ENCODE measurements at regions not wholly inside any gene's neighbourhood (a gene's known extent, or its start where the extent isn't known, plus 50 kb on each side); places are given as distances from the start of the nearest gene placed in this dataset.

GRCh38 chr1:29944253-29944905, 708.1 kb downstream of the PTPRU start:
- Histone ChIP-seq H3K27ac (no peak overlapping the region), H3K9me3 (ENCODE audit: low read depth) (no peaks in the 10 kb centered on the region), H3K4me1 (peaks cover 9% of the 10 kb centered on the region), H4K20me1 (ENCODE audit: low read depth) (no peaks in the 10 kb centered on the region), H3K27me3 (no peaks in the 10 kb centered on the region), H3F3A (ENCODE audit: low read depth) (no peaks in the 10 kb centered on the region), H3K9ac (no peak overlapping the region), H3K79me2 (ENCODE audit: low read depth) (no peaks in the 10 kb centered on the region), H3K4me2 (no peak overlapping the region), H2AFZ (replicated peaks) (peak overlapping the region; percentile 57), H3K4me3 (no peak overlapping the region), H3K36me3 (no peaks in the 10 kb centered on the region)
- peaks cover 18% of the 10 kb centered on the region for H3K27me3 Mint-ChIP-seq (ENCODE audit: insufficient read depth, low read depth)
- peak overlapping the region; percentile 93 for H3K27ac Mint-ChIP-seq
- no peaks in the 10 kb centered on the region for H3K9me3 Mint-ChIP-seq
- peaks cover 25% of the 10 kb centered on the region for H3K4me1 Mint-ChIP-seq
- H3K36me3 Mint-ChIP-seq, result no peaks in the 10 kb centered on the region
- no peak for DNase-seq (ENCODE audit: low spot score)
- no peak overlapping the region for H3K4me3 Mint-ChIP-seq
- TF ChIP-seq CTCF (IDR thresholded peaks at IDR 0.05) (no peak), EZH2phosphoT487 (IDR thresholded peaks at IDR 0.05) (no peak), EZH2 (IDR thresholded peaks at IDR 0.05) (no peak)

- H3K9ac ChIP-seq, result no peak overlapping the region
- Mint-ChIP-seq H3K4me3 (no peak overlapping the region), H3K27ac (no peak overlapping the region), H3K36me3 (no peaks in the 10 kb centered on the region), H3K4me1 (peaks cover 25% of the 10 kb centered on the region), H3K9me3 (no peaks in the 10 kb centered on the region), H3K27me3 (ENCODE audit: insufficient read depth, low read depth) (peaks cover 18% of the 10 kb centered on the region)
- no peak overlapping the region for H3K4me3 ChIP-seq
- peaks cover 9% of the 10 kb centered on the region for H3K4me1 ChIP-seq
- no peaks in the 10 kb centered on the region for H3K27me3 ChIP-seq
- H4K20me1 ChIP-seq (ENCODE audit: low read depth), result no peaks in the 10 kb centered on the region
- DNase-seq (ENCODE audit: low spot score), result no peak
- no peak overlapping the region for H3K4me2 ChIP-seq
- no peaks in the 10 kb centered on the region for H3K36me3 ChIP-seq
- H3K79me2 ChIP-seq (ENCODE audit: low read depth), result no peaks in the 10 kb centered on the region
- H3K9me3 ChIP-seq (ENCODE audit: low read depth), result no peaks in the 10 kb centered on the region
- H3F3A ChIP-seq (ENCODE audit: low read depth), result no peaks in the 10 kb centered on the region
- H3K27ac ChIP-seq, result no peak overlapping the region
- TF ChIP-seq EZH2phosphoT487 (IDR thresholded peaks at IDR 0.05) (no peak), CTCF (IDR thresholded peaks at IDR 0.05) (no peak), EZH2 (IDR thresholded peaks at IDR 0.05) (no peak)
- no peak overlapping the region for H2AFZ ChIP-seq (replicated peaks)
These were observed 706.7 kb downstream of the PTPRU start for GRCh38 chr1:29943034-29943433.

- TF ChIP-seq EZH2phosphoT487 (IDR thresholded peaks at IDR 0.05), result no peak
- TF ChIP-seq CTCF (IDR thresholded peaks at IDR 0.05), result no peak
- TF ChIP-seq EZH2 (IDR thresholded peaks at IDR 0.05), result no peak
- Mint-ChIP-seq H3K4me1 (peaks cover 23% of the 10 kb centered on the region), H3K4me3 (no peak overlapping the region), H3K9me3 (no peaks in the 10 kb centered on the region), H3K27me3 (ENCODE audit: insufficient read depth, low read depth) (peaks cover 17% of the 10 kb centered on the region), H3K36me3 (no peaks in the 10 kb centered on the region), H3K27ac (peak overlapping the region; percentile 38)
- Histone ChIP-seq H3K27me3 (no peaks in the 10 kb centered on the region), H3K9ac (no peak overlapping the region), H3F3A (ENCODE audit: low read depth) (no peaks in the 10 kb centered on the region), H3K36me3 (no peaks in the 10 kb centered on the region), H4K20me1 (ENCODE audit: low read depth) (no peaks in the 10 kb centered on the region), H3K4me2 (no peak overlapping the region), H3K4me3 (no peak overlapping the region), H2AFZ (replicated peaks) (no peak overlapping the region), H3K9me3 (ENCODE audit: low read depth) (no peaks in the 10 kb centered on the region), H3K79me2 (ENCODE audit: low read depth) (no peaks in the 10 kb centered on the region), H3K27ac (no peak overlapping the region), H3K4me1 (no peaks in the 10 kb centered on the region)
- DNase-seq (ENCODE audit: low spot score), result no peak
These were observed 702.8 kb downstream of the PTPRU start for GRCh38 chr1:29939079-29939478.

Measured in neural progenitor cell (in vitro differentiated cells).